Lower lobe of right lung (tissue), 2 donors: ENCODE measurements at regions not wholly inside any gene's neighbourhood (a gene's known extent, or its start where the extent isn't known, plus 50 kb on each side); places are given as distances from the start of the nearest gene placed in this dataset.

Experiments
- ATAC-seq, 2 donors: fragments of 200-7000 bp; cut with Tn5 transposase; one replicate each; pipeline ENCODE4 v1.9.1; 2020 to 2022; ENCODE audit warnings: mild to moderate bottlenecking in 2 of 2, moderate library complexity in 2 of 2
- DNase-seq: peaks from one replicate; pipeline ENCODE4 v3.0.0-alpha.2; 2020
- H3K27ac ChIP-seq: fragments of 200-600 bp; one replicate; pipeline ENCODE4 v1.8.0; 2022
- H3K27me3 ChIP-seq: fragments of 200-600 bp; one replicate; pipeline ENCODE4 v1.8.0; 2022; ENCODE audit warnings: low read depth
- H3K36me3 ChIP-seq: fragments of 200-600 bp; one replicate; pipeline ENCODE4 v1.8.0; 2022; ENCODE audit warnings: mild to moderate bottlenecking
- H3K4me1 ChIP-seq: fragments of 200-600 bp; one replicate; pipeline ENCODE4 v1.8.0; 2022
- H3K4me3 ChIP-seq: fragments of 200-600 bp; one replicate; pipeline ENCODE4 v1.8.0; 2022; ENCODE audit warnings: mild to moderate bottlenecking
- H3K9me3 ChIP-seq: fragments of 200-600 bp; one replicate; pipeline ENCODE4 v1.8.0; 2022
- CTCF ChIP-seq: fragments of 200-600 bp; IDR thresholded peaks from one replicate; pipeline ENCODE4 v1.8.0; 2022; ENCODE audit warnings: antibody characterized with exemption, mild to moderate bottlenecking
- intact Hi-C: fragments of 100-400 bp; cut with DNase I; formaldehyde crosslinking; loops from one replicate; pipeline ENCODE4 v1.11.0; 2022
- donor health status: DM: no; HTN: yes; CAD: no; lungs with severe emphysema.

GRCh38 chr4:179145746-179146525, 1703.7 kb upstream of the AGA start:
- no peaks in the 10 kb centered on the region for H3K9me3 ChIP-seq
- TF ChIP-seq CTCF, result no peak
- intact Hi-C loops, result no loop called here
- H3K4me3 ChIP-seq, result no peak overlapping the region
- no peak overlapping the region for H3K27ac ChIP-seq
- ATAC-seq (no peak), DNase-seq (no peak)
- no peaks in the 10 kb centered on the region for H3K36me3 ChIP-seq
- H3K4me1 ChIP-seq, result no peaks in the 10 kb centered on the region
- no peaks in the 10 kb centered on the region for H3K27me3 ChIP-seq

- no peaks in the 10 kb centered on the region for H3K4me1 ChIP-seq
- intact Hi-C loops, result no loop called here
- no peak overlapping the region for H3K4me3 ChIP-seq
- no peaks in the 10 kb centered on the region for H3K36me3 ChIP-seq
- no peaks in the 10 kb centered on the region for H3K27me3 ChIP-seq
- no peaks in the 10 kb centered on the region for H3K9me3 ChIP-seq
- no peak overlapping the region for H3K27ac ChIP-seq
- no peak for ATAC-seq
- DNase-seq, result no peak
- no peak for TF ChIP-seq CTCF
Measured at GRCh38 chr4:179151770-179152169, 1709.5 kb upstream of the AGA start.

GRCh38 chr4:179163147-179163546, 1720.9 kb upstream of the AGA start:
- H3K4me3 ChIP-seq, result no peak overlapping the region
- H3K4me1 ChIP-seq, result no peaks in the 10 kb centered on the region
- no peak overlapping the region for H3K27ac ChIP-seq
- DNase-seq (no peak), ATAC-seq (no peak)
- no peaks in the 10 kb centered on the region for H3K27me3 ChIP-seq
- H3K9me3 ChIP-seq, result no peaks in the 10 kb centered on the region
- TF ChIP-seq CTCF, result no peak
- intact Hi-C loops, result no loop called here
- no peaks in the 10 kb centered on the region for H3K36me3 ChIP-seq

GRCh38 chr4:179164267-179164999, 1722.2 kb upstream of the AGA start:
- H3K27ac ChIP-seq, result no peak overlapping the region
- no peaks in the 10 kb centered on the region for H3K27me3 ChIP-seq
- no peaks in the 10 kb centered on the region for H3K9me3 ChIP-seq
- no peak overlapping the region for H3K4me3 ChIP-seq
- H3K4me1 ChIP-seq, result no peaks in the 10 kb centered on the region
- intact Hi-C loops, result no loop called here
- H3K36me3 ChIP-seq, result no peaks in the 10 kb centered on the region
- DNase-seq (no peak), ATAC-seq (no peak)
- TF ChIP-seq CTCF, result no peak

- H3K27ac ChIP-seq, result no peak overlapping the region
- H3K36me3 ChIP-seq, result no peaks in the 10 kb centered on the region
- H3K4me3 ChIP-seq, result no peak overlapping the region
- no peaks in the 10 kb centered on the region for H3K27me3 ChIP-seq
- H3K4me1 ChIP-seq, result no peaks in the 10 kb centered on the region
- ATAC-seq (no peak), DNase-seq (no peak)
- intact Hi-C loops, result no loop called here
- TF ChIP-seq CTCF, result no peak
- H3K9me3 ChIP-seq, result no peaks in the 10 kb centered on the region
Measured at GRCh38 chr4:179165000-179165738, 1722.9 kb upstream of the AGA start.
